HEK293 (cell line): ENCODE measurements at regions not wholly inside any gene's neighbourhood (a gene's known extent, or its start where the extent isn't known, plus 50 kb on each side); places are given as distances from the start of the nearest gene placed in this dataset.

Source experiments
- CTCF ChIA-PET: fragments of 350-600 bp; formaldehyde crosslinking; extraction: SDS; loops from one replicate; lab custom pipeline; 2021; ENCODE audit warnings: antibody characterized with exemption; lab: Yijun Ruan, JAX
- POLR2A ChIA-PET: fragments of 300-600 bp; formaldehyde crosslinking; extraction: SDS; loops from one replicate; lab custom pipeline; 2020; ENCODE audit warnings: antibody characterized with exemption, inconsistent platforms; lab: Yijun Ruan, JAX
- H3K27ac ChIP-seq: fragments of 200-500 bp; sonication (Bioruptor generic); 2 replicates; pipeline ENCODE4 v1.5.1; 2014; ENCODE audit warnings: low read depth, low read length, control low read depth, inconsistent platforms; ENCODE audit errors: extremely low read depth
- H3K36me3 ChIP-seq, 2 experiments: fragments of 200-500 bp in 1 of 2; sonication (Bioruptor generic) in 1 of 2; 1 replicate in 1 of 2; 2 replicates in 1 of 2; pipeline ENCODE4 v1.5.1; 2014 to 2017; ENCODE audit warnings: inconsistent platforms in 2 of 2, low read length in 2 of 2; ENCODE audit not compliant: control insufficient read depth in 2 of 2, insufficient read depth in 1 of 2
- H3K4me1 ChIP-seq: fragments of 200-500 bp; sonication (Bioruptor generic); 2 replicates; pipeline ENCODE4 v1.5.1; 2014; ENCODE audit warnings: mild to moderate bottlenecking, low read length, inconsistent platforms; ENCODE audit not compliant: control insufficient read depth, insufficient read depth
- H3K4me3 ChIP-seq: 2 replicates; pipeline ENCODE4 v1.5.1; 2011; ENCODE audit warnings: low read depth, mild to moderate bottlenecking, control low read depth, low read length, moderate library complexity
- H3K9me3 ChIP-seq: fragments of 200-500 bp; sonication (Bioruptor generic); 2 replicates; pipeline ENCODE4 v1.5.1; 2014; ENCODE audit warnings: low read depth, low read length, inconsistent platforms; ENCODE audit not compliant: control insufficient read depth, insufficient read depth
- HOXA7 ChIP-seq: sonication (generic); formaldehyde crosslinking; IDR thresholded peaks from 2 replicates; pipeline ENCODE4 v1.8.1; 2022; ENCODE audit warnings: missing genetic modification reagents, borderline replicate concordance
- HOXD13 ChIP-seq: sonication (generic); formaldehyde crosslinking; IDR thresholded peaks from 2 replicates; pipeline ENCODE4 v1.8.0; 2022; ENCODE audit warnings: missing genetic modification reagents, borderline replicate concordance
- KLF7 ChIP-seq: fragments of 450-650 bp; formaldehyde crosslinking; IDR thresholded peaks from 2 replicates; pipeline ENCODE4 v1.5.1; 2016; ENCODE audit warnings: missing biosample characterization, missing genetic modification characterization, borderline replicate concordance
- KLF9 ChIP-seq: fragments of 450-650 bp; formaldehyde crosslinking; IDR thresholded peaks from 2 replicates; pipeline ENCODE4 v1.5.1; 2016; ENCODE audit warnings: missing biosample characterization, missing genetic modification characterization, low read depth
- OVOL3 ChIP-seq: fragments of 450-650 bp; formaldehyde crosslinking; IDR thresholded peaks from 2 replicates; pipeline ENCODE4 v1.5.1; 2016; ENCODE audit warnings: missing biosample characterization, missing genetic modification characterization
- ZFP37 ChIP-seq: fragments of 450-650 bp; formaldehyde crosslinking; IDR thresholded peaks from 2 replicates; pipeline ENCODE4 v1.5.1; 2016; ENCODE audit warnings: missing biosample characterization, missing genetic modification characterization
- ZIC2 ChIP-seq: fragments of 450-650 bp; formaldehyde crosslinking; IDR thresholded peaks from 2 replicates; pipeline ENCODE4 v1.5.1; 2016; ENCODE audit warnings: missing biosample characterization, missing genetic modification characterization
- ZNF121 ChIP-seq: fragments of 450-650 bp; formaldehyde crosslinking; IDR thresholded peaks from 2 replicates; pipeline ENCODE4 v1.5.1; 2016; ENCODE audit warnings: missing biosample characterization, missing genetic modification characterization
- ZNF146 ChIP-seq: fragments of 450-650 bp; formaldehyde crosslinking; IDR thresholded peaks from 2 replicates; pipeline ENCODE4 v1.5.1; 2016; ENCODE audit warnings: missing biosample characterization, missing genetic modification characterization
- ZNF239 ChIP-seq: fragments of 450-650 bp; formaldehyde crosslinking; IDR thresholded peaks from 2 replicates; pipeline ENCODE4 v1.5.1; 2016; ENCODE audit warnings: missing biosample characterization, missing genetic modification characterization
- ZNF274 ChIP-seq, 2 experiments: fragments of 200-500 bp in 1 of 2; fragments of 450-650 bp in 1 of 2; sonication (Bioruptor generic) in 1 of 2; formaldehyde crosslinking in 1 of 2; IDR thresholded peaks; 2 replicates each; pipeline versions ENCODE4 v1.5.1 to v1.6.1; 2014 to 2016; ENCODE audit warnings: borderline replicate concordance in 1 of 2, inconsistent platforms in 1 of 2, low read length in 1 of 2, missing biosample characterization in 1 of 2, missing genetic modification characterization in 1 of 2
- ZNF510 ChIP-seq: fragments of 450-650 bp; formaldehyde crosslinking; IDR thresholded peaks from 2 replicates; pipeline ENCODE4 v1.5.1; 2018; ENCODE audit warnings: mild to moderate bottlenecking, missing genetic modification characterization, missing biosample characterization; ENCODE audit not compliant: insufficient replicate concordance
- ZNF561 ChIP-seq: fragments of 450-650 bp; IDR thresholded peaks from 2 replicates; pipeline ENCODE4 v1.5.1; 2018; ENCODE audit warnings: missing biosample characterization, missing genetic modification characterization, borderline replicate concordance
- ZNF623 ChIP-seq: fragments of 450-650 bp; formaldehyde crosslinking; IDR thresholded peaks from 2 replicates; pipeline ENCODE4 v1.5.1; 2016; ENCODE audit warnings: missing biosample characterization, missing genetic modification characterization
- ZNF701 ChIP-seq: fragments of 450-650 bp; formaldehyde crosslinking; IDR thresholded peaks from 2 replicates; pipeline ENCODE4 v1.5.1; 2016; ENCODE audit warnings: missing biosample characterization, missing genetic modification characterization
- ZNF704 ChIP-seq: fragments of 450-650 bp; formaldehyde crosslinking; IDR thresholded peaks from 2 replicates; pipeline ENCODE4 v1.5.1; 2016; ENCODE audit warnings: missing biosample characterization, missing genetic modification characterization
- ZNF768 ChIP-seq: fragments of 450-650 bp; formaldehyde crosslinking; IDR thresholded peaks from 2 replicates; pipeline ENCODE4 v1.5.1; 2018; ENCODE audit warnings: missing biosample characterization, mild to moderate bottlenecking, missing genetic modification characterization
- ZNF830 ChIP-seq: fragments of 450-650 bp; IDR thresholded peaks from 2 replicates; pipeline ENCODE4 v1.5.0; 2018; ENCODE audit warnings: missing biosample characterization, missing genetic modification characterization, low read depth, mild to moderate bottlenecking, moderate library complexity
- ZSCAN16 ChIP-seq: fragments of 450-650 bp; formaldehyde crosslinking; IDR thresholded peaks from 2 replicates; pipeline ENCODE4 v1.5.1; 2016; ENCODE audit warnings: missing biosample characterization, missing genetic modification characterization
- TF ChIP-seq, protein P1 (sequence below): fragments of 450-650 bp; formaldehyde crosslinking; IDR thresholded peaks from 2 replicates; pipeline ENCODE4 v1.5.1; 2017; ENCODE audit warnings: missing biosample characterization, missing genetic modification characterization

GRCh38 chr2:179336782-179337534 lies 72.3 kb upstream of the SESTD1 start:
- Histone ChIP-seq H3K4me3 (no peak overlapping the region), H3K4me1 (no peaks in the 10 kb centered on the region), H3K27ac (no peak overlapping the region), H3K36me3 (no peaks in the 10 kb centered on the region), H3K9me3 (no peaks in the 10 kb centered on the region)
- CTCF ChIA-PET: no interaction called here
- TF ChIP-seq ZIC2 (tag by site-specific recombination) (peak; percentile 96), KLF9 (no peak)
- POLR2A ChIA-PET: no interaction called here

DNA sequence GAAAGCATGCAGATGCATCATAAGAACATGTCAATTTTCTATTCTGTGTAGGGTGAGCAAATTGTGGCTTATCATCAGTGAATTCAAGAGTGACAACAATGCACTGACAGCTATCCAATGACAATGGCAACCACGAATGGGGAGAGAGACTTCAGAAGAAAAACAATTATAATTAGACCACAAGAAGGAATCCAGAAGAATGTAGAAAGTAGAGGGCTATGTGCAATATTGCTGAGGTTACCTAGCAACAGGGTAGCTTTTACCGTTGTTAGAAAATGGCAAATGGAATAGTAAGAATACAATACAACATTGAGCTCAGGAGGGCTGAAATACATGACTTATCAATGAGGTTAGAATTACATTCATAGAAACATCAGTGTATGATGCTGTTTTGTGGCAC lies 71.1 kb upstream of the SESTD1 start:
- ChIA-PET POLR2A (no interaction called here), CTCF (no interaction called here)
- Histone ChIP-seq H3K36me3 (no peaks in the 10 kb centered on the region), H3K9me3 (no peaks in the 10 kb centered on the region)
- no peak for TF ChIP-seq ZNF239 (tag by site-specific recombination)
- no peak for TF ChIP-seq ZNF830
- no peak for TF ChIP-seq ZNF704 (tag by site-specific recombination)
- TF ChIP-seq HOXD13 (CRISPR knock-in tag): no peak
- TF ChIP-seq ZSCAN16 (tag by site-specific recombination): no peak
- no peak for TF ChIP-seq ZNF623 (tag by site-specific recombination)
- TF ChIP-seq, all 188 proteins: peak for 0
- Histone ChIP-seq H3K27ac (no peak overlapping the region), H3K4me1 (no peaks in the 10 kb centered on the region), H3K4me3 (no peak overlapping the region)

- Histone ChIP-seq H3K4me3 (no peak overlapping the region), H3K4me1 (no peaks in the 10 kb centered on the region)
- no peak for TF ChIP-seq ZNF701 (tag by site-specific recombination)
- no peak for TF ChIP-seq ZNF510 (tag by site-specific recombination)
- TF ChIP-seq ZNF146 (tag by site-specific recombination): no peak
- no peak for TF ChIP-seq ZFP37 (tag by site-specific recombination)
- no peak for TF ChIP-seq HOXA7 (CRISPR knock-in tag)
- no peak for TF ChIP-seq ZNF121 (tag by site-specific recombination)
- TF ChIP-seq ZNF768: no peak
- TF ChIP-seq KLF7 (tag by site-specific recombination): no peak
- TF ChIP-seq OVOL3: no peak
- no peak for TF ChIP-seq ZNF274 (IDR thresholded peaks at IDR 0.05; ENCODE audit: low read length)
- TF ChIP-seq ZNF274 (tag by site-specific recombination; IDR thresholded peaks at IDR 0.05; ENCODE audit: borderline replicate concordance): no peak
- no peak for TF ChIP-seq ZNF561
- TF ChIP-seq, protein P1, sequence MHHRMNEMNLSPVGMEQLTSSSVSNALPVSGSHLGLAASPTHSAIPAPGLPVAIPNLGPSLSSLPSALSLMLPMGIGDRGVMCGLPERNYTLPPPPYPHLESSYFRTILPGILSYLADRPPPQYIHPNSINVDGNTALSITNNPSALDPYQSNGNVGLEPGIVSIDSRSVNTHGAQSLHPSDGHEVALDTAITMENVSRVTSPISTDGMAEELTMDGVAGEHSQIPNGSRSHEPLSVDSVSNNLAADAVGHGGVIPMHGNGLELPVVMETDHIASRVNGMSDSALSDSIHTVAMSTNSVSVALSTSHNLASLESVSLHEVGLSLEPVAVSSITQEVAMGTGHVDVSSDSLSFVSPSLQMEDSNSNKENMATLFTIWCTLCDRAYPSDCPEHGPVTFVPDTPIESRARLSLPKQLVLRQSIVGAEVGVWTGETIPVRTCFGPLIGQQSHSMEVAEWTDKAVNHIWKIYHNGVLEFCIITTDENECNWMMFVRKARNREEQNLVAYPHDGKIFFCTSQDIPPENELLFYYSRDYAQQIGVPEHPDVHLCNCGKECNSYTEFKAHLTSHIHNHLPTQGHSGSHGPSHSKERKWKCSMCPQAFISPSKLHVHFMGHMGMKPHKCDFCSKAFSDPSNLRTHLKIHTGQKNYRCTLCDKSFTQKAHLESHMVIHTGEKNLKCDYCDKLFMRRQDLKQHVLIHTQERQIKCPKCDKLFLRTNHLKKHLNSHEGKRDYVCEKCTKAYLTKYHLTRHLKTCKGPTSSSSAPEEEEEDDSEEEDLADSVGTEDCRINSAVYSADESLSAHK (tag by site-specific recombination): no peak
- TF ChIP-seq, all 188 proteins: peak for 0
- POLR2A ChIA-PET: no interaction called here
- no peak overlapping the region for H3K27ac ChIP-seq
- no peaks in the 10 kb centered on the region for H3K36me3 ChIP-seq
- CTCF ChIA-PET: no interaction called here
- H3K9me3 ChIP-seq: no peaks in the 10 kb centered on the region
These were observed 68.3 kb upstream of the SESTD1 start for GRCh38 chr2:179332903-179333302.
